B cell (primary cell): ENCODE measurements at regions not wholly inside any gene's neighbourhood (a gene's known extent, or its start where the extent isn't known, plus 50 kb on each side); places are given as distances from the start of the nearest gene placed in this dataset.

Experiments
- ATAC-seq: fragments of 200-7000 bp; cut with Tn5 transposase; one replicate; pipeline ENCODE4 v1.10.0; 2021; ENCODE audit warnings: low read depth, mild to moderate bottlenecking, moderate number of reproducible peaks, moderate library complexity
- CTCF ChIA-PET: fragments of 350-600 bp; sonication (Branson Sonifier 250); formaldehyde crosslinking; loops from one replicate; lab custom pipeline; 2021; ENCODE audit warnings: antibody characterized with exemption, inconsistent platforms; lab: Charles Lee
- POLR2A ChIA-PET: fragments of 350-600 bp; sonication (Branson Sonifier 250); formaldehyde crosslinking; loops from one replicate; lab custom pipeline; 2021; ENCODE audit warnings: antibody characterized with exemption; lab: Charles Lee
- DNase-seq: peaks from one replicate; pipeline ENCODE4 v3.0.0; 2013
- H2AFZ ChIP-seq: 2 replicates; pipeline ENCODE4 v1.6.1; 2012; ENCODE audit warnings: mild to moderate bottlenecking, low read depth, low read length; ENCODE audit not compliant: insufficient read depth, poor library complexity, severe bottlenecking
- H3K27ac ChIP-seq, 2 donors: 1 replicate in 1 of 2; 2 replicates in 1 of 2; pipeline ENCODE4 v1.5.1; 2012 to 2013; ENCODE audit warnings: low read length in 2 of 2, mild to moderate bottlenecking in 2 of 2, moderate library complexity in 1 of 2
- H3K27me3 ChIP-seq, 4 experiments: fragments of 200-600 bp in 1 of 4; sonication (generic) in 1 of 4; replicated peaks in 1 of 4; 1 replicate in 2 of 4; 2 replicates in 2 of 4; pipeline versions ENCODE4 v1.6.1 to v1.7.0; 2013 to 2016; ENCODE audit warnings: low read length in 3 of 4, mild to moderate bottlenecking in 2 of 4, mixed read lengths in 1 of 4, moderate library complexity in 1 of 4; ENCODE audit not compliant: insufficient read depth in 4 of 4, control insufficient read depth in 3 of 4; ENCODE audit errors: control extremely low read depth in 1 of 4
- H3K36me3 ChIP-seq, 2 experiments: replicated peaks in 1 of 2; 1 replicate in 1 of 2; 2 replicates in 1 of 2; pipeline versions ENCODE4 v1.6.1 to v1.7.1; 2013; ENCODE audit warnings: low read length in 1 of 2; ENCODE audit not compliant: insufficient read depth in 2 of 2, control insufficient read depth in 1 of 2; ENCODE audit errors: control extremely low read depth in 1 of 2, extremely low read depth in 1 of 2
- H3K4me1 ChIP-seq, 2 donors: fragments of 200-600 bp in 1 of 2; sonication (generic) in 1 of 2; 1 replicate in 1 of 2; 2 replicates in 1 of 2; pipeline versions ENCODE4 v1.5.1 to v1.6.1; 2013 to 2017; ENCODE audit warnings: low read length in 2 of 2; ENCODE audit not compliant: control insufficient read depth in 2 of 2, insufficient read depth in 2 of 2
- H3K4me2 ChIP-seq: replicated peaks from 2 replicates; pipeline ENCODE3; 2012; ENCODE audit warnings: mild to moderate bottlenecking, low read depth, low read length; ENCODE audit not compliant: poor library complexity, severe bottlenecking
- H3K4me3 ChIP-seq, 5 experiments: fragments of 200-600 bp in 1 of 5; sonication (generic) in 1 of 5; 1 replicate in 3 of 5; 2 replicates in 2 of 5; pipeline versions ENCODE4 v1.5.1 to v1.7.0; 2011 to 2016; ENCODE audit warnings: low read length in 4 of 5, mild to moderate bottlenecking in 4 of 5, low read depth in 2 of 5, control low read depth in 1 of 5, moderate library complexity in 1 of 5; ENCODE audit not compliant: insufficient read depth in 1 of 5; ENCODE audit errors: control extremely low read depth in 1 of 5, extremely low read depth in 1 of 5
- H3K79me2 ChIP-seq: fragments of 200-600 bp; sonication (generic); one replicate; pipeline ENCODE4 v1.6.0; 2016; ENCODE audit warnings: low read length; ENCODE audit not compliant: control insufficient read depth, insufficient read depth
- H3K9ac ChIP-seq: fragments of 200-600 bp; sonication (generic); 2 replicates; pipeline ENCODE4 v1.6.1; 2017; ENCODE audit warnings: mild to moderate bottlenecking, low read length, moderate library complexity
- H3K9me3 ChIP-seq, 3 donors: one replicate each; pipeline versions ENCODE4 v1.6.1 to v1.7.1; 2013; ENCODE audit warnings: low read length in 2 of 3; ENCODE audit not compliant: control insufficient read depth in 2 of 3, insufficient read depth in 1 of 3; ENCODE audit errors: control extremely low read depth in 1 of 3
- H4K20me1 ChIP-seq: 2 replicates; pipeline ENCODE4 v1.6.0; 2012; ENCODE audit warnings: mild to moderate bottlenecking, low read length; ENCODE audit not compliant: insufficient read depth, control insufficient read depth, poor library complexity, severe bottlenecking
- H3K27ac Mint-ChIP-seq: one replicate; pipeline ENCODE4 v1.8.0; 2021; ENCODE audit warnings: mixed read lengths
- H3K27me3 Mint-ChIP-seq: one replicate; pipeline ENCODE4 v1.8.0; 2021; ENCODE audit warnings: mixed read lengths
- H3K4me1 Mint-ChIP-seq: one replicate; pipeline ENCODE4 v1.8.0; 2021; ENCODE audit warnings: mixed read lengths
- H3K4me3 Mint-ChIP-seq: one replicate; pipeline ENCODE4 v1.8.0; 2021; ENCODE audit warnings: mixed read lengths
- H3K9me3 Mint-ChIP-seq: one replicate; pipeline ENCODE4 v1.8.0; 2022; ENCODE audit warnings: mixed read lengths; ENCODE audit not compliant: insufficient read depth
- CTCF ChIP-seq: fragments of 200-600 bp; IDR thresholded peaks from one replicate; pipeline ENCODE4 v1.8.0; 2022; ENCODE audit warnings: antibody characterized with exemption, mild to moderate bottlenecking
- EZH2 ChIP-seq: IDR thresholded peaks from 2 replicates; pipeline ENCODE4 v1.6.1; 2012; ENCODE audit warnings: borderline replicate concordance, low read depth, mild to moderate bottlenecking, moderate library complexity, low read length; ENCODE audit not compliant: insufficient read depth, poor library complexity, severe bottlenecking
- WGBS: methylation state at CpG from one replicate; pipeline ENCODE4 v1.1.5; 2013; ENCODE audit warnings: missing lambda C conversion rate; ENCODE audit not compliant: insufficient coverage; 5-methylcytosine and 5-hydroxymethylcytosine counted together
- intact Hi-C: fragments of 100-400 bp; cut with micrococcal nuclease; formaldehyde crosslinking; loops from one replicate; pipeline ENCODE4 v1.10.0; 2022

- no peak overlapping the region for H3K27ac Mint-ChIP-seq
- peaks cover 11% of the 10 kb centered on the region for H3K27me3 Mint-ChIP-seq
- H3K9me3 Mint-ChIP-seq: peaks cover 3% of the 10 kb centered on the region
- H3K79me2 ChIP-seq: no peaks in the 10 kb centered on the region
- no peaks in the 10 kb centered on the region for H3K36me3 ChIP-seq
- no peaks in the 10 kb centered on the region for H3K4me1 ChIP-seq
- DNase-seq: no peak
- ATAC-seq: no peak
- CTCF ChIA-PET: no interaction called here
- H3K4me2 ChIP-seq: no peak overlapping the region
- no peak for TF ChIP-seq EZH2
- TF ChIP-seq CTCF: no peak
- WGBS: 96% methylated on average over 2 of the region's 7 CpGs
- H4K20me1 ChIP-seq: no peaks in the 10 kb centered on the region
- H3K9me3 ChIP-seq: peaks cover 0 to 4% (median 2%) of the 10 kb centered on the region in 3 donors
- H3K4me3 ChIP-seq: no peak overlapping the region
- no peaks in the 10 kb centered on the region for H3K4me1 Mint-ChIP-seq
- no peak overlapping the region for H3K9ac ChIP-seq
- no peak overlapping the region for H3K4me3 Mint-ChIP-seq
- POLR2A ChIA-PET: no interaction called here
- no peak overlapping the region for H3K27ac ChIP-seq
- no peak overlapping the region for H2AFZ ChIP-seq
- intact Hi-C loops: no loop called here
- peaks cover 0 to 6% (median 0%) of the 10 kb centered on the region in 4 experiments for H3K27me3 ChIP-seq
Measured at GRCh38 chr4:85018983-85019382, 52.5 kb upstream of the WDFY3 start.

- H3K27ac ChIP-seq: no peak overlapping the region
- intact Hi-C loops: no loop called here
- H3K4me2 ChIP-seq: no peak overlapping the region
- WGBS: 67% methylated on average over 2 of the region's 2 CpGs
- Mint-ChIP-seq H3K4me3 (no peak overlapping the region), H3K4me1 (no peaks in the 10 kb centered on the region), H3K27me3 (peaks cover 14% of the 10 kb centered on the region), H3K27ac (no peak overlapping the region), H3K9me3 (peaks cover 3% of the 10 kb centered on the region)
- ATAC-seq (no peak), DNase-seq (no peak)
- H2AFZ ChIP-seq: no peak overlapping the region
- H3K9me3 ChIP-seq: peaks cover 0 to 4% (median 2%) of the 10 kb centered on the region in 3 donors
- no peaks in the 10 kb centered on the region for H3K36me3 ChIP-seq
- TF ChIP-seq EZH2 (no peak), CTCF (no peak)
- H4K20me1 ChIP-seq: no peaks in the 10 kb centered on the region
- peaks cover 0 to 6% (median 0%) of the 10 kb centered on the region in 4 experiments for H3K27me3 ChIP-seq
- ChIA-PET CTCF (no interaction called here), POLR2A (no interaction called here)
- no peak overlapping the region for H3K9ac ChIP-seq
- H3K79me2 ChIP-seq: no peaks in the 10 kb centered on the region
- H3K4me3 ChIP-seq: no peak overlapping the region
- H3K4me1 ChIP-seq: no peaks in the 10 kb centered on the region
Measured at GRCh38 chr4:85019411-85019810, 52.9 kb upstream of the WDFY3 start.
